Right forelimb (tissue), 1 donor: ENCODE measurements at regions not wholly inside any gene's neighbourhood (a gene's known extent, or its start where the extent isn't known, plus 50 kb on each side); places are given as distances from the start of the nearest gene placed in this dataset.

Experiments
- DNase-seq: peaks from one replicate; pipeline ENCODE4 v3.0.0-alpha.2; 2018

- DNase-seq, result no peak
These were observed 59.7 kb upstream of the BCOR start for GRCh38 chrX:40157228-40158035.

GRCh38 chrX:40156470-40157227, 58.9 kb upstream of the BCOR start:
- no peak for DNase-seq

GRCh38 chrX:40155589-40156469, 58.1 kb upstream of the BCOR start:
- no peak for DNase-seq

- DNase-seq, result no peak
These were observed 57.3 kb upstream of the BCOR start for GRCh38 chrX:40154853-40155588.

GRCh38 chrX:40154250-40154852, 56.6 kb upstream of the BCOR start:
- DNase-seq, result no peak

GRCh38 chrX:40153345-40154249, 55.8 kb upstream of the BCOR start:
- DNase-seq, result no peak

- no peak for DNase-seq
These were observed 55.1 kb upstream of the BCOR start for GRCh38 chrX:40152741-40153344.

- DNase-seq, result no peak
These were observed 54.5 kb upstream of the BCOR start for GRCh38 chrX:40152173-40152711.

- no peak for DNase-seq
These were observed 53.7 kb upstream of the BCOR start for GRCh38 chrX:40151211-40152172.

- DNase-seq, result no peak
These were observed 52.7 kb upstream of the BCOR start for GRCh38 chrX:40150503-40150902.

GRCh38 chrX:40149286-40150175, 51.8 kb upstream of the BCOR start:
- no peak for DNase-seq

GRCh38 chrX:40148385-40149285, 50.9 kb upstream of the BCOR start:
- DNase-seq, result no peak

- no peak for DNase-seq
These were observed 50.2 kb upstream of the BCOR start for GRCh38 chrX:40147971-40148370.
